GM18502 (cell line): ENCODE measurements at regions not wholly inside any gene's neighbourhood (a gene's known extent, or its start where the extent isn't known, plus 50 kb on each side); places are given as distances from the start of the nearest gene placed in this dataset.
"Not testable (repeated sequence)": the region's sequence is repeated elsewhere in the genome, so short reads cannot be mapped to it uniquely, and the experiment has no call there.

ENCODE experiments used
- ATAC-seq: cut with Tn5 transposase; IDR thresholded peaks from one replicate; pipeline ENCODE4 v1.9.1; 2021; ENCODE audit warnings: mild to moderate bottlenecking; ENCODE audit not compliant: unreplicated experiment, poor library complexity

DNA sequence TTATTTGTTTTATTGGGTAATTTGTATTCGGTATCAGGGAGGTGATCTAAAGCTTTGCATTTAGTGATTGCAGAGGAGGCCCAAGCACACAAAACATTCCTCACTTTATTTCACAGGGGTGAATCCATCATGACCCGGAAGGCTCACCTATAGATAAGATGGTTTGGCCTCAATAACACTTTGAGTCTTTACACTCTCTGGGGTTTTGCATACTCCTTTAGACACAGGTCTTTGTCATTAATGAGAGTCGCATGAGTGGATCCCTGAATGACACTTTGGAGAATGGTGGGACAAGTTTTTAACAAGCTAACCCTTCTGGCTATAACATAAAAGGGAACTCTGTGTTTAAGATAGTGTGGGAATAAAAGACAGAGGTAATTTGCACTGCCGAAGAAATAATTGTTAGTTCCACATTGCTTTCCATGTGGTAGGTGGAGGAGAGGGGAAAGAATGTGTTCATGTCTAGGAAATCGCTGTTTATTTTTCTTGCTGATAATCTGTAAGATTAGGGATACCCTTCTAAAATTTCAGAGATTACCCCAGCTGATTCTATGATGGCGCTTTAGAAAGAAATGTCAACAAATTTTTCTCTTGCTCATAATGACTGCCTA lies 455.8 kb downstream of the TFEC start:
- no peak for ATAC-seq

DNA sequence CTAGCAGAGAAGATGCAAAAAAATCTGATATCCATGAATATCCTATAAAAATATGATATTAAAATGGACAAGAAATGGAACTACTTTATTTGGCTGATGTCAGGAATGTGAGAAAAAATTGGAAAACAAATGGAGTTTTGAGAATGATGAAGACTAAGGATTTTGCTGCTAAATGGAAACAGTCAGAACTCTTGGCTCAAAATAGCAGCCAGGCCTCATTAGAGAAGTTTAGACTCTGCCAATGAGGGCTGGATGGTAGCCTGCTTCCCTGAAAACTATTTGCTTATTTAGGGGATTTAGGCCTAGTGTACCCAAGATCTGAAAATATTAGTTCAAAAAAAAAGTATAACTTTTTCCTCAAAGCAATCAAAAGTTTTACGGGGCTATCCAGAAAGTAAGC lies 458.5 kb downstream of the TFEC start:
- ATAC-seq: no peak

DNA sequence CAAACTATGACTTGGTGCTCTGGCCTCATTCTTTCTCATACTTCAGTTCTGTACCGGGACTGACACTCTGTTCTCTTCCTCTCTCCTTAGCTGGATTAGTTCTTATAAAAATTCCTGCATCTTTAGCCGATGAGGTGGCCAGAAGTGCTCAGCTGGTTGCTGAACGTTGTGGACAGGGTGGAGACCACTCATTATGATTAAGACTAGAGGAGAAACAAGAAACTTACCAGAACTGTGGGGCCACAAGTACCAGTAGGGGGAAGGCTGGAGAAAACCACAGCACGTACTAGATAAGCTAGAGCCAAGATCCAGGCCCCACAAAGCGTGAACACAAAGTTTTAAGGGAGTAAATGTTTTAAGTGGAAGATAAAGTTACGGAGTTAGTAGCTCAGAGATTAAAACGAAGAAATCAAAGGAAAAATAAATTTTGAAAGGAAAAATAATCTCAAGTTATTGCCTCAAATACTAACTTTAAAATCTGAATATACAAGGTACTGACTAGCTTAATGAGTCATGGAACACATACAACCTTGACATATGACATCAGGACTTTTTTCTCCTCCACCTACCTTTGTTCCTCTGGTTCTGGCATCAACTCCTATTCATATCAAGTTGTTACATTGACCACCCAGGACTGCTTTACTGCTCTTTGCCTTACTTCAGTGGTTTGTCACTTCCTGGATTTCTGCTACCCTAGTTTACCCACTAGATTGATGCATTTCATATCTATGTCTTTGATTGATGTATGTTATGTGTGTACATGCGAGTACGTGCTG lies 469.0 kb downstream of the TFEC start:
- no peak for ATAC-seq

DNA sequence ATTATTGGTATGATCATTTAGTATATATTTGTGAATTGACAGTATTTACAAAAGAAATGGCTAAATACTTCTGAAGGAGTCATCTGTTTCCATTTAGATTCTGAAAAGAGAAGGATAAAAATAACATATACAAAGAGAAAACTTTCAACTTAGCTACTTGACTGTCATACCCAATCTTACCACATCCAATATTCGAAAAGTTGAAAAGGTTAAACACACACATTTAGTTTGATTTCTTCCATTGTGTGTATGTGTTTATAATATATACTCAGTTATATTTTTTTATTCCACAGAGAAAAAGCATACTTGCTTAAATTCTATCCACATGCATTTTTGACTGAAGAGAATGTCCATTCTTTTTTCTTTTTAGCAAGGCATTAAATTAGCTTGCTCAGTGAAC lies 470.7 kb downstream of the TFEC start:
- ATAC-seq: no peak

DNA sequence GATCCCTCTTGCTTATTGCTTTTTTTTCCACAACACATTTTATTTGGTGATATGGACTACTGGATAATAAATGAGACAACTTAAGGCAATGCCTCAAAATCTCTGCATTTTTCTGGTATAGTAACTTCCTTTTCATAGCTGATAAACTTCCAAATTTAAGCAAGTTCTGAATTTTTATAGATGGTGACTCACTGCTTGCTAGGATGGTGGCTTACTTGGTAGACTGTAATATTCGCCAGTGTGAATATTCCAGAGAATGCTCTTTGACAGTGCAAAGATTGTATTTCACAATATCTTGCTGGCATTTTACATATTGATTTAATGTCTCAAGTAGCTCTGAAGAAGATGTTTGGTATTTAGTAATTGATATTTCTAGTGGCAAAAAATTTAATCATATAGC lies 472.4 kb downstream of the TFEC start:
- no peak for ATAC-seq

DNA sequence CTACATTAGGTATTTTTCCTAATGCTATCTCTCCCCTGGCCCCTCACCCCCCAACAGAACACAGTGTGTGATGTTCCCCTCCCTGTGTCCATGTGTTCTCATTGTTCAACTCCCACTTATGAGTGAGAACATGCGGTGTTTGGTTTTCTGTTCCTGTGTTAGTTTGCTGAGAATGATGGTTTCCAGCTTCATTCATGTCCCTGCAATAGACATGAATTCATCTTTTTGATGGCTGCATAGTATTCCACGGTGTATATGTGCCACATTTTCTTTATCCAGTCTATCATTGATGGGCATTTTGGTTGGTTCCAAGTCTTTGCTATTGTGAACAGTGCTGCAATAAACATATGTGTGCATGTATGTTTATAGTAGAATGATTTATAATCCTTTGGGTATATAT lies 473.3 kb downstream of the TFEC start:
- not testable (repeated sequence) for ATAC-seq

DNA sequence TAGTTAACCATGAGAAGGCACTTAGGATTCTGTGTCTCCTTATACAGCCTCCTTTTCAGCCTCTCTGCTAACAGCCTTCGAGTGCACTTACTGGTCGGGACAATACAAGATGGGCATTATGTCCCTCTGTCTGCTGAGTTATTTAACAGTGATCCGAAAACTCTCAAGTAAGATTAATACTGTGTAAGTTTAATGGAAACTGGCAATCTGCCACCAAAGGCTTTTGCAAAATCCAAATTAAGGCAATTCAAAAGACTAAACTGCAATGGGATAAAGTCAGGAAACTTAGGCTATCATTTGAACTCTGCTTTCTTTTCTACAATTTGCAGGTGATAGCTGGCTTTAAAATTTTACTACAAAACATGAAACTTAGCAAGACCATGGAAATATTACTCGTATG lies 477.8 kb downstream of the TFEC start:
- no peak for ATAC-seq

DNA sequence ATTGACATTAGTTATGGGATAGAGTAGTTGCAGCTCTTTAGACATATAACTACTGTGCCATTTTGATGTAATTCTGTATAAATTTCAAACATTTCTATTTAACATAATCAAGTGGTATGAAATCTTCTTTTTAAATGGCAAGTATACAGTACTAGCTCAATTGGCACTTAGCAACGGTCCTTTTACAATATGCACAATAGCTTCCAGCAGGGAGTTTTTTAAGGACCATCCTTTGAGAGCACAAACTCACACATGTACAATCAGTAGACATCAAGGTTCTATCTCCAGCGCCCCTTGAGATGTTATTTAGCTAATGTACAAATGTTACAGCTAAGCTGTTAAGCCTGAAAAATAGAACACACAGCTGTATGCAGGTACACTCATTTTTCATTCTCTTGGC lies 480.7 kb downstream of the TFEC start:
- no peak for ATAC-seq

DNA sequence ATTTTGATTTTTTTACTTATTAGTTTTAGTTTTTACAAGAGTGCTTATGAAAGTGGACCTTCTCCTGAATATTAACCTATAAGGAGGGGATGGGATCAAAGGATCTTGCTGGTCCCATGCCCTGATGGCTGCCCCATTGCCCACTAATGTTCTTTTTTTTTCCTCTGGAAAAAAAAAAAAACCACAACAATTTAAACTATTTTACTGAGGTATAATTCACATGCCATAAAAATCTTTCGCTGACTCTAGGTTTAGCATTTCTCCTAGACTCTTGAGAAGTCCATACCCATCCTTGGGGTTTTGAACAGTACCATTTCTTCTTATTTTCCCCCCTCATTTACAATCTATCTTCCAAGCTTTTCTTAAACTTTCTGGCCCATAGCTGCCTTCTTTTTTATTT lies 481.8 kb downstream of the TFEC start:
- ATAC-seq: no peak

DNA sequence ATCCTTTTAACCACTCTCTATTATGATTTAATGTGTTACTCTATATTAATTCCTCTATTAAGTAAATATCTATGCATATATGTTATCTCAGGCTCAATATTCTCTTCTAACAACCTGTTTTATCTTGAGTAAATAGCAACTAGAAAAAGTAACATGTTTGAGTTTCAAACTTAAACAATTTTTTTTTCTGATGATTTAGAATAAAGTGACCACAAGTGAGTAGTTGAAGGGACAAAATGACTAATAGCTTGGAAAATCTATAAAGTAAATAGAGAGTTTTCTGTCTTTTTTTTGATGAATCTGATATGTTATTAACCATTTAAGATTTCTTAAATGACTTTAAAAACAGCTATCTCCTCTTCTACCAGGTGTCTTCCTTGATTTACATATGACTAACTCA lies 483.8 kb downstream of the TFEC start:
- no peak for ATAC-seq

DNA sequence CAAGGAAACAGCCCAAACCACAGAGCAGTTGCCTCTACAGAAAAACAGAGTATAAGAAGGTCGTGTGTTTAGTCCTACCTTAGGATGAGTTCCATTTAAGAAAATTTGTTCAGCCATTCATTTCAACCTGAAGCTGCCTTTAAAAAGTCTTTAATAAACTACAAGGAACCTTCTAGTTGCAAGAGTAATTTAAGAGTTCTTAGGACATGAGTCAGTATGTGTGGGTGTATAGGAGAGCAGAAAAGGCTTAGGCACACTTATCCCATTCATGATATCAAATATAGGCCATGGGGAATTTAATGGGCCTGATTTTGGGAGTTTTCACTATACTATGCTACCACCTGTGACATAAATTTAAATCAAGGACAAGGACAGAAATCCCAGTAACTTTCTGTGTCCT lies 496.8 kb downstream of the TFEC start:
- no peak for ATAC-seq

DNA sequence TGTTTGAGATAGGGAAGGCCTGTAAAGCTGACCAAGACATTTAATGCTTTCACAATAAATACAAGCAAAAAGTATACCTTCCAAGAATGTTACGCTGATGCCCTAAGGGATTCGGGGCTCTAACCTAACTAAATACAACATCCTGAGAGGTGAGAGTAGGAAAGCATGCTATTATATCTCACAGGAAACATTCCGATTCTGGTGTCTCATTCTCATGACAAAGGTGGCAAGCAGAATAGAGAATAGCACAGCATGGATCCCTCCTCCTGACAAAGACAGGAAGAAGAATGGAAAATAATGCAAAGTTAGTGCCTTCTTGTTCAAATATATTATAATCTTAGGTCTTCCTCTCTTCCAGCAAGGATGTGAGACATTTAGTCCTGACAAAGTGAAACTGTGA lies 504.3 kb downstream of the TFEC start:
- no peak for ATAC-seq

DNA sequence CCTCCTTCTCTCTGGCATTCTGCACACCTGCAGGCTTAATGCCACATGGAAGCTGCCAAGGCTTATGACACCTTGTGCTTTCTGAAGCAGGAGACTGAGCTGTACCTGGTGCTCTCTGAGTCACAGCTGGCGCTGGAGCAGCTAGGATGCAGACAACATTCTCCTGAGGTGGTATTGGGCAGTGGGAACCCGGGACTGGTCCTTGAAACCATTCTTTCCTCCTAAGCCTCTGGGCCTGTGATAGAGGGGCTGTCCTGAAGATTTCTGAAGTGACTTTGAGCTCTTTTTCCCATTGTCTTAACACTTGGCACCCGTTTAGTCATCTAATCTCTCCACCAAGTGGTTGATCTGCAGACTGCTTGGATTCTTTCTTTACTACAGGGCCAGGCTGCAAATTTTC lies 508.4 kb downstream of the TFEC start:
- no peak for ATAC-seq

DNA sequence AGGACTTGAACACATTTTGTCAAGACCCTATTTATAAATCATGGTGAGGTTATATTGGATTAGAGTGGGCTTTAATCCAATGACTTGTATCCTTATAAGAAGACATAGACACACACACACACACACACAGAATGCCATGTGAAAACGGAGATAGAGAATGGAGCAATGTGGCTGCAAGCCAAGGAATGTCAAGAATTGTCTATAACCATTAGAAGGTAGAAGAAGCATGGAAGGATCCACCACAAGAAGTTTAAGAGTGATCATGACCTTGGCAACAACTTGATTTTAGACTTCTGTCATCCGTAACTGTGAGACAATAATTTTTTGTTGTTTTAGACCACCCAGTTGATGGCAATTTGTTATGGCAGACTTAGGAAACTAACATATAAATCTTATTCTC lies 514.2 kb downstream of the TFEC start:
- no peak for ATAC-seq

DNA sequence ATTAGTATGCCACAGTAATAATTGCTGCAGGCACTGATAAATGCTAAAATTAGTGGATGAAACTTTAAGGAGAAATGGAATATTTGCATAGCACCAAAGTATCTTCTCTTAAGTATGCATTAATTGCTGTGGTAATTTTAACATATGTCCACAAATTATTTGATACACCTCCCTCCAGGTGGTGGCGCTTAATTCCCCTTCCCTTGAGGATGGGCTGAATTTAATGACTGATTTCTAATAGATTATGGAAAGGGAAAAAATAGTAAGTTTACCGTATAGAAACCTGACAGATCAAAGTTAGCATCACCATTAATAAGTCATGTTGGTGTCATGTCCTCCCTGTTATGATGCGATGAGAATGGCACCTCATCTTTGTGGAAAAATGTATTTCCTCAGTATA lies 519.2 kb downstream of the TFEC start:
- ATAC-seq: no peak

DNA sequence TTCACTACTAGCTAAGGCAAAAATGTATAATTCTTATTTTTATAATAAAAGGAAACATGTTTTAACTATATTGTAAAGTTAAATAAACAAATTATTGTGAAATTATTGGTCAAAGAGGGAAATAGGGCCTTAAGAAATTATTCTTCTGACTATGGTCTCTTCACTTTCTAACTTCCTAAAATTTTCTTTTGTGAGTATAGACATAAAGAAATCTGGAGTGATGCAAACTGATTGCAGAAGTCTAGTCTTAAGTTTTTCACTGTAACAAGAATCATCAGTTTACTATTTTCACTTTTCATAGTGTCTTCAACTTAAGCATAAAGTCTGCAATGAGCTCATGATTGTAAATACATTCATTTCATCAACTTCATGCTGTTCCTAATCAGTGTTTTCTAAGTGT lies 525.4 kb downstream of the TFEC start:
- ATAC-seq: no peak

DNA sequence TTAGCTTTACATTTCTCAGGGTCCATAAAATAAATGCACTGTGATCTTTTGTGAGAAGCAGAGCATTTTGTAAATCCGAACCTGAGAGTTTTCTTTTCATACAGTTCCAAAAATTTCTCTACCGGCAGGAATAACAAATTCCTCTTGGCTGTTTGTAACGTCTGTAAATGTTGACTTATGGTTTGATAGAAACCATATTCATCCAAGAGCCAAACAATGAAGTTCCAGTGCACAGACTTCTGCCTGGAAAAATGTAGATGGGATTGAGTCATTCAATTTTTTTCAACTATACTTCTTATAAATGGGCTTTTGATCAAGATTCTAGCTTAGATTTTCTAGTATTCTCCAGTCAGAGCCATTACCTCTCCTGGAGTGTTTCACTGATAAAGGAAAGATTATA lies 530.6 kb downstream of the TFEC start:
- no peak for ATAC-seq

DNA sequence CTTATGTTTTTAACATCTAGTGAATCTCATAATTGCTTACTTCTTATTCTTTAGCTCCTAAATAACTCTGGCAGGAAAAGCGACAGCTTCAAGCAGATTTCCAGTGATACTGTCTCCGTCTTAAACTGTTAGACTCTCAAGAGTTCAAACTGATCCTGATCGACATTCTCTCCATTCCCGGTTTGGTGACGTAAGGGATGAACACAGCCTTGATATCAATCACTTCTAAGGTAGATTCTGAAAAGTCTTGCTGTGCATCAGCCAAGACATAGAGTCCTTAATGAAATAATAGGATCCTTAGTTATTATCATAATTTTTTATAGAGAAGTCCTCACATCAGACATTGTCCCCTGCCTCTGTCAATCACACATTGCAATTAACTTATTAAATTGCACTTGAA lies 534.6 kb downstream of the TFEC start:
- no peak for ATAC-seq

DNA sequence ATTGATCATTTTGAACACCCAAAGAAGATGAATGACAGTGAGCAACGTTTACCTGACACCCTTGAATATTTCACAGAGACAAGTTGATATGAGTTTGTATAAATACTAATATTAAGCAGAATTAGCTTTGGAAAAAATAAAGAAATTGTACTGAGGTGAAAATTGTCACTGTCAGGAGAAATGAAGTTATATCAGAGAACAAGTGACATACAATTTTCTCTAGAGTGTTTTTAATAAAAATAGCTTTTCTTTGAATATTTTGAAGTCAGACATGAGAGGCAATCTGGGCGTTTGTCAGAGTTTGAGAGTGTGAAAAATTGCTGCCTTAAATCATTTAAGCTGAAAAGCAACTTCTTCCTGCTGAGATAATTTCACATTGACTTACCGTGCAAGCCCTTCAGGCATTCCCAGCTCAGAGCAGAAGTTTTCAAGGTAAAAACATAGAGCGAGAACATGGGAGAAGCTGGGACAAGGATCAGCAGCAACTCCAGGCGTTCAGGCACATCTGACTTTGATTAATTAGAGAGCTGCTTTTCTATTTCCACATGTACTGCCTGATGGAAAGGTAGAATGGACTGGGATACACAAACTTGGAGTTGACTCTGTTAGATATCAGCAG lies 535.9 kb downstream of the TFEC start:
- ATAC-seq: no peak

DNA sequence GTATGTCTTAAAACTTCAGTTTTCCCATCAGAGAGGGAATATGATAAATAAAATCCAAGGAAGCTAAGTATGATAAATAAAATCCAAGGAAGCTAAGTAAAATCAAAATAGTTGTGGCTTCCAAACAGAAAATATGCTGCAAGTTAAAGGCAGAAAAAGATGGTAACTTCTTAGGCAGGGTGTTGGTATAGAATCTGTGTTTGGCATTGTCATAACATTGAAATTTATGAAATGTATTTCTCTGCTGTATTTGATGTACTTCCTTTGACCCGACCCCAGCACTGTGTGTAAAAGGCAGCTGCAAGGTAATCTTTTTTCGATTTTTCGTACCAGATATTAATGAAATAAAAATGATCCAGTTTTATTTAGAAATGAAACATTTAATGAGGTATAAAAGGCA lies 537.2 kb downstream of the TFEC start:
- no peak for ATAC-seq

DNA sequence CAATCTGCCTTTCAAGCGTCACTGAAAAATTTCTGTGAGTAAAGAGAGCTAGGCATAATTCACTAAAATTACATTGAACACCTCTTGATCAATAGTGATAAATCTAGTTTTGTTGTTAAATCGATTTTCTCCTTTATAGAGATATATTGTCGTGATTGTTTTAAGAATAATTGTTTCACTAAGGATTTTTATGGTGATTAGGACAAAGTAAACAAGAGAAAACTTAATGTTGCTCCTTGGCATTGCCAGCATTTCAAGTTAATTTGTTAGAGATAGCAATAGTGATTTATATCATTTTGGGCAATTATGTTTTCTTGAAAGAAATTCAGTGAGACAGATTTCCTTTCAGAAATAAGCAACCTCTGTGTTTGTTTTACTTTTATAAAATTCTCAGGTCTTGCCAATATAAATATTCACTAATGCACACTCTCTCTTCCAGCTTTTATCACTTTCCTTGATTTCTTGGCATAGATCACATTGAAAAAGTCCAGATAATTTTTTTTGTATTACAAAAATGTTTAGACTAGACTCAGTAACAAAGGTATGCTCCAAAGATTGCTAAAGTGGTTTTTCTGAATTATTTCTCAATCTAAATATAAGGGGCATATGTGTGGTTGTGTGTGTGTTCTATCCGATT lies 538.7 kb downstream of the TFEC start:
- no peak for ATAC-seq
